Mammary epithelial cell (primary cell): ENCODE measurements at regions not wholly inside any gene's neighbourhood (a gene's known extent, or its start where the extent isn't known, plus 50 kb on each side); places are given as distances from the start of the nearest gene placed in this dataset.

Source experiments
- CTCF ChIP-seq, 2 donors: IDR thresholded peaks in 1 of 2; conservative IDR thresholded peaks in 1 of 2; 2 replicates each; pipeline ENCODE4 v1.5.1; 2011 to 2012; ENCODE audit warnings: inconsistent platforms in 2 of 2, low read length in 2 of 2, mild to moderate bottlenecking in 2 of 2, control low read depth in 1 of 2, low read depth in 1 of 2; ENCODE audit not compliant: insufficient read depth in 1 of 2; ENCODE audit errors: extremely low read depth in 1 of 2
- EZH2 ChIP-seq: IDR thresholded peaks from 2 replicates; pipeline ENCODE4 v1.6.1; 2012; ENCODE audit warnings: low read length, inconsistent platforms, borderline replicate concordance

GRCh38 chr16:82460766-82461165 lies 166.0 kb upstream of the CDH13 start:
- TF ChIP-seq CTCF (conservative IDR thresholded peaks at IDR 0.05 in 1 of 2, IDR thresholded peaks at IDR 0.05 in 1 of 2; ENCODE audit: extremely low read depth in 1 of 2, insufficient read depth in 1 of 2, low read depth in 1 of 2, low read length in 2 of 2) = no peak
- no peak for TF ChIP-seq EZH2
